Parathyroid adenoma (tissue), 2 donors: ENCODE measurements at regions not wholly inside any gene's neighbourhood (a gene's known extent, or its start where the extent isn't known, plus 50 kb on each side); places are given as distances from the start of the nearest gene placed in this dataset.
"Not testable (repeated sequence)": the region's sequence is repeated elsewhere in the genome, so short reads cannot be mapped to it uniquely, and the experiment has no call there.

Source experiments
- H2AFZ ChIP-seq: fragments of 300-600 bp; sonication (generic); one replicate; pipeline ENCODE4 v1.7.0; 2017; ENCODE audit warnings: antibody characterized with exemption, mild to moderate bottlenecking
- H3K27ac ChIP-seq: fragments of 300-600 bp; sonication (generic); one replicate; pipeline ENCODE4 v1.7.0; 2017
- H3K27me3 ChIP-seq: fragments of 300-600 bp; sonication (generic); one replicate; pipeline ENCODE4 v1.7.0; 2017; ENCODE audit warnings: low read length; ENCODE audit not compliant: control insufficient read depth, insufficient read depth
- H3K36me3 ChIP-seq: fragments of 300-600 bp; sonication (generic); one replicate; pipeline ENCODE4 v1.7.0; 2017; ENCODE audit warnings: low read length; ENCODE audit not compliant: control insufficient read depth, insufficient read depth
- H3K4me1 ChIP-seq: fragments of 300-600 bp; sonication (generic); one replicate; pipeline ENCODE4 v1.7.0; 2017; ENCODE audit warnings: control low read depth
- H3K4me2 ChIP-seq: fragments of 300-600 bp; sonication (generic); one replicate; pipeline ENCODE4 v1.7.0; 2017; ENCODE audit warnings: low read length
- H3K4me3 ChIP-seq: fragments of 300-600 bp; sonication (generic); one replicate; pipeline ENCODE4 v1.7.0; 2017; ENCODE audit warnings: low read depth, low read length
- H3K79me2 ChIP-seq: fragments of 300-600 bp; sonication (generic); one replicate; pipeline ENCODE4 v1.7.0; 2017; ENCODE audit warnings: control low read depth
- H3K9ac ChIP-seq: fragments of 300-600 bp; sonication (generic); one replicate; pipeline ENCODE4 v1.7.0; 2017; ENCODE audit warnings: mild to moderate bottlenecking
- H3K9me3 ChIP-seq: fragments of 300-600 bp; sonication (generic); one replicate; pipeline ENCODE4 v1.7.0; 2017; ENCODE audit warnings: low read length; ENCODE audit not compliant: control insufficient read depth
- TF ChIP-seq, protein P1 (sequence below): fragments of 300-600 bp; sonication (generic); IDR thresholded peaks from one replicate; pipeline ENCODE4 v1.7.0; 2017; ENCODE audit warnings: antibody characterized with exemption, mild to moderate bottlenecking
- donor health status: primary hyperparathyroidism.

DNA sequence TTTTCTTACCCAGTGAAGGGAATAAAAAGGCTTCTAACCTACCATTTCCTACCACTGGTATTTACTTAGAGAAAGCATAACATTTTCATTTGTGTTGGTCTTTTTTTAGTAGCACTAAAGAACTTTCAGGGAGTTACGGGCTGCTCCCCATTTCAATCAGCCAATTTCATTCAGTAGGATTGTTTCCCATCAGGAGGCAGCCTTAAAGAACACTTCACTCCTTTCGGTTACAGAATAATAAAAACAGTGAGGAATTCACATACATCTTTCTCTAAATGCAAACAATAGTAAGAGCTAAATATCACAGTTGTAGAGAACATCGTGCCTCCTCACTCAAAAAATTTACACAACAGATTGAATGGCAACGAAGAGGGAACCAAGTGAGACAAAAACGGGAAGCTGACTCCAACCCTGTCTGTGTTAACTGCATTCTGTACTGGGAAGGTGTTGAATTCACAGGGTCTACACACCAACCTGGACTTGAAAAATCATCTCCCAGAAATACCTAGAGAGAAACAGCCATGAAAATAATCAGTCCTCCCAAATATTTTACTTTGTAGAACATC lies 55.5 kb upstream of the ABLIM1 start:
- TF ChIP-seq, protein P1, sequence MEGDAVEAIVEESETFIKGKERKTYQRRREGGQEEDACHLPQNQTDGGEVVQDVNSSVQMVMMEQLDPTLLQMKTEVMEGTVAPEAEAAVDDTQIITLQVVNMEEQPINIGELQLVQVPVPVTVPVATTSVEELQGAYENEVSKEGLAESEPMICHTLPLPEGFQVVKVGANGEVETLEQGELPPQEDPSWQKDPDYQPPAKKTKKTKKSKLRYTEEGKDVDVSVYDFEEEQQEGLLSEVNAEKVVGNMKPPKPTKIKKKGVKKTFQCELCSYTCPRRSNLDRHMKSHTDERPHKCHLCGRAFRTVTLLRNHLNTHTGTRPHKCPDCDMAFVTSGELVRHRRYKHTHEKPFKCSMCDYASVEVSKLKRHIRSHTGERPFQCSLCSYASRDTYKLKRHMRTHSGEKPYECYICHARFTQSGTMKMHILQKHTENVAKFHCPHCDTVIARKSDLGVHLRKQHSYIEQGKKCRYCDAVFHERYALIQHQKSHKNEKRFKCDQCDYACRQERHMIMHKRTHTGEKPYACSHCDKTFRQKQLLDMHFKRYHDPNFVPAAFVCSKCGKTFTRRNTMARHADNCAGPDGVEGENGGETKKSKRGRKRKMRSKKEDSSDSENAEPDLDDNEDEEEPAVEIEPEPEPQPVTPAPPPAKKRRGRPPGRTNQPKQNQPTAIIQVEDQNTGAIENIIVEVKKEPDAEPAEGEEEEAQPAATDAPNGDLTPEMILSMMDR = no peak

DNA sequence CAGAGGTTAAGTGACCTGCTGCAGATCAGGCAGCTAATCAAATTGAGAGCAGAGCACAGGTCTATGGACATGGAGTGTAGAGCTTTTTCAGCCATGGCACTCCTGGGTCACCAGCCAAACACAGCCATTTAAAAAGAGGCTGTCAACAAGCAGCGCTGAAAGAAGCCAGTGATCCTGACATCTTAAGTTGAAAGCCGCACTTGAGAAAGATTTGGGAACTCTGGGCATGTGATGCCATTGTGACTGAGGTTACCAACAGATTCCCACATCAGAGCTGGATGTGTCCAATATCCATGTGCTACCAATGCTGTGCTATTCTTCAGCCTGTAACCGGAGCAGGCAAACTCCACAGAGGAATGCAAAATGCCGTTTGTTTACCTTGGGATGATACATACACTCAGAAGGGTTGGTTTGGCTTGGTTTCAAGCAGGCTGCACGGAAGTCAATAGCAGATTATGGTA lies 56.2 kb upstream of the ABLIM1 start:
- no peak overlapping the region for H3K27ac ChIP-seq
- peaks cover 4% of the 10 kb centered on the region for H3K4me1 ChIP-seq
- no peak overlapping the region for H3K9ac ChIP-seq
- no peak overlapping the region for H3K4me2 ChIP-seq
- H2AFZ ChIP-seq = no peak overlapping the region
- H3K27me3 ChIP-seq = no peaks in the 10 kb centered on the region
- no peaks in the 10 kb centered on the region for H3K9me3 ChIP-seq
- H3K4me3 ChIP-seq = no peak overlapping the region
- TF ChIP-seq, protein P1 = no peak
- H3K79me2 ChIP-seq = peaks cover 8% of the 10 kb centered on the region
- no peaks in the 10 kb centered on the region for H3K36me3 ChIP-seq

More for the DNA sequence above, 55.5 kb upstream of the ABLIM1 start:
- no peak overlapping the region for H3K27ac ChIP-seq
- H3K27me3 ChIP-seq = no peaks in the 10 kb centered on the region
- H3K9me3 ChIP-seq = no peaks in the 10 kb centered on the region
- H3K4me3 ChIP-seq = no peak overlapping the region
- H3K4me2 ChIP-seq = no peak overlapping the region
- H3K36me3 ChIP-seq = no peaks in the 10 kb centered on the region
- H3K4me1 ChIP-seq = peaks cover 4% of the 10 kb centered on the region
- peaks cover 8% of the 10 kb centered on the region for H3K79me2 ChIP-seq
- H3K9ac ChIP-seq = no peak overlapping the region
- H2AFZ ChIP-seq = no peak overlapping the region

DNA sequence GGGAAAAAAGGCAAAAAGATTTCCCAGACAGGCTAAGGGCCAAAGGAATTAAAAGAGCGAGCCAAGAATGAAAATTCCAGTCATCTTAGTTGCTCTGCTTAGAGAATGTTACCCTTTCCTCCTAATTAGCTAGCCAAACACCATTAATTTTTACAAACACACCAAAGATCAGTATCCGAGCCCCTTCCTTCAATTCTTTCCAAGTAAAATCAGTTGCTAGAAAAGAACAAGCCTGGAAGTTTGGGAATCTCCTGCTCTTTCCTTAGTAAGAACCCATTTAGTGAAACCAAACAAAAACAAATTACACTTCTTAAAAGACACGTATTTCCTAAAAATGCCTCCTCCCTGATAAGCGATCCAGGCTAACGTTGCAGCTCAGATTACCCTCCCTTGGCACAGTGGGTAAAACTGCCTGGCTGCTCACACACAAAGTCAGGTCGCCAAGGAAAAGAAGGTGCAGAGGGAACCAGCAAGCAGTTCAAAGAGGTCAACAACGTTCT lies 57.1 kb upstream of the ABLIM1 start:
- Histone ChIP-seq H3K4me3 (no peak overlapping the region), H3K27ac (no peak overlapping the region)

DNA sequence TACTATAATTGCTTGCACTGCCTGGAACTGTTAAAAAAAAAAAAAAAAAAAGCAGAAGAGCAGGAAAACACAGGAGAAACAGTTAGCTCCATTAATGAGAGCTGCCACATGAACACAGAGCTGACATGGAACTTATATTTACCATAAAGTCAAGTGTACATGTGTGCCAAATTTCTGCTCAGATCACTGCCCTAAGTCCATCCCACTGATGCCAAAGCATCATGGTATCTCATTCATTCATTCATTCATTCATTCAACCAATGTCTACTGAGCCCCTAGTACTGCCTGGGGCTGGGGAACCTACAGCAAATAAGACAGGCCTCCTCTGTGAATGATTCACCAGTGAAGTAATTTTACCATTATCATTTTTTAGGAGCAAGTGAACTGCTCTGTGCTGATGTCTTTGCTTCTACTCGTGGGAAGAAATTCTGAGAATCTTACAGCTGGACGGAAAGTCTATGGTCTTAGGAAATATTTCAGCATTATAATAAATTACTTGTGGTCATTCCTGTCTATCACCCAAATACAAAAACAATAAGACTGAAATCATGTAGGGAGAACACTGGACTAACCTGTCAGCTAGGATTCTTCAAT lies 58.8 kb upstream of the ABLIM1 start:
- Histone ChIP-seq H3K4me1 (peaks cover 4% of the 10 kb centered on the region), H3K79me2 (no peaks in the 10 kb centered on the region), H3K27ac (no peak overlapping the region), H3K27me3 (no peaks in the 10 kb centered on the region), H3K36me3 (no peaks in the 10 kb centered on the region), H3K9ac (no peak overlapping the region), H3K4me3 (no peak overlapping the region), H3K9me3 (no peaks in the 10 kb centered on the region), H3K4me2 (no peak overlapping the region), H2AFZ (no peak overlapping the region)
- TF ChIP-seq, protein P1 = no peak

More for the DNA sequence above, 57.1 kb upstream of the ABLIM1 start:
- TF ChIP-seq, protein P1 = no peak
- no peak overlapping the region for H3K4me2 ChIP-seq
- no peak overlapping the region for H2AFZ ChIP-seq
- H3K36me3 ChIP-seq = no peaks in the 10 kb centered on the region
- no peaks in the 10 kb centered on the region for H3K9me3 ChIP-seq
- no peaks in the 10 kb centered on the region for H3K27me3 ChIP-seq
- H3K79me2 ChIP-seq = peaks cover 8% of the 10 kb centered on the region
- H3K4me1 ChIP-seq = peaks cover 4% of the 10 kb centered on the region
- no peak overlapping the region for H3K9ac ChIP-seq

DNA sequence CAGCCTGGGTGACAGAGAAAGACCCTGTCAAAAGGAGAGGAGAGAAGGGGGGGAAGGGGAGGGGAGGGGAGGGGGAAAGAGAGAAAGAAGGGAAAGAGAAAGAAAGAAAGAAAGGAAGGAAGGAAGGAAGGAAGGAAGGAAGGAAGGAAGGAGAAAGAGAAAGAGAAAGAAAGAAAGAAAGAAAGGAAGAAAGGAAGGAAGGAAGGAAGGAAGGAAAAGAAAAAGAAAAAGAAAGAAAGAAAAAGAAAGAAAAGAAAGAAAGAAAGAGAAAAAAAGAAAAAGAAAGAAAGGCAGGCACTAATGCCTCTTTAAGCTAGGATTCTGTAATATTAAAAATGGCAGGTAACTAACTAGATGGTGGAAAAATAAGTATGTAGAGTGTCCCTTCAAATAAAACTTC lies 59.8 kb upstream of the ABLIM1 start:
- not testable (repeated sequence) for H3K36me3 ChIP-seq, H3K27ac ChIP-seq, H3K4me3 ChIP-seq, H3K4me2 ChIP-seq, H3K27me3 ChIP-seq, H2AFZ ChIP-seq, H3K9ac ChIP-seq, H3K9me3 ChIP-seq, H3K4me1 ChIP-seq, H3K79me2 ChIP-seq
